ENCODE measurements at regions not wholly inside any gene's neighbourhood (a gene's known extent, or its start where the extent isn't known, plus 50 kb on each side); places are given as distances from the start of the nearest gene placed in this dataset.

DNA sequence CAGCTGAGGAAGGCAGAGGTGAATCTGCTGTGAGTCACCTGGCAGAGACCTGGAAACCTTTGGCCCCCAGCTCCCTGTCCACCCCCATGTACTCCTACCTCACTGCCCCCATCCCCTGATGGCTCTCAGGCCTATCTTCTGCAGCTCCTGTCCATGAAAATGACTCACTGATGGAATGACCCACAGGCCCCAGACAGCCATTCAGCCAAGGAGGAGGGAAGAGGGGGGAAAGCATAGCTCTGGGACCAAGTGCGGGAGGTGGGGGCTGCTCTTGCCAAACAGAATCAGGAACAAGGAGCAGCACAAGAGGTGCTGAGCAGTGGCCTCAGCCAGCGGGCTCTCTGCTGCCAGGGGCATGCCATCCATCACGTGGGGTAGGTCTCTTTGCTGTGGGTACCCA, 111.4 kb upstream of the C1QTNF9B start:
- TF ChIP-seq, protein P1, sequence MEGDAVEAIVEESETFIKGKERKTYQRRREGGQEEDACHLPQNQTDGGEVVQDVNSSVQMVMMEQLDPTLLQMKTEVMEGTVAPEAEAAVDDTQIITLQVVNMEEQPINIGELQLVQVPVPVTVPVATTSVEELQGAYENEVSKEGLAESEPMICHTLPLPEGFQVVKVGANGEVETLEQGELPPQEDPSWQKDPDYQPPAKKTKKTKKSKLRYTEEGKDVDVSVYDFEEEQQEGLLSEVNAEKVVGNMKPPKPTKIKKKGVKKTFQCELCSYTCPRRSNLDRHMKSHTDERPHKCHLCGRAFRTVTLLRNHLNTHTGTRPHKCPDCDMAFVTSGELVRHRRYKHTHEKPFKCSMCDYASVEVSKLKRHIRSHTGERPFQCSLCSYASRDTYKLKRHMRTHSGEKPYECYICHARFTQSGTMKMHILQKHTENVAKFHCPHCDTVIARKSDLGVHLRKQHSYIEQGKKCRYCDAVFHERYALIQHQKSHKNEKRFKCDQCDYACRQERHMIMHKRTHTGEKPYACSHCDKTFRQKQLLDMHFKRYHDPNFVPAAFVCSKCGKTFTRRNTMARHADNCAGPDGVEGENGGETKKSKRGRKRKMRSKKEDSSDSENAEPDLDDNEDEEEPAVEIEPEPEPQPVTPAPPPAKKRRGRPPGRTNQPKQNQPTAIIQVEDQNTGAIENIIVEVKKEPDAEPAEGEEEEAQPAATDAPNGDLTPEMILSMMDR (conservative IDR thresholded peaks at IDR 0.05) = no peak
- no peak for TF ChIP-seq ZFX (IDR thresholded peaks at IDR 0.05)
